ENCODE measurements at regions not wholly inside any gene's neighbourhood (a gene's known extent, or its start where the extent isn't known, plus 50 kb on each side); places are given as distances from the start of the nearest gene placed in this dataset.

GRCh38 chr6:87900160-87900698 is 147.4 kb upstream of the SPACA1 start:
- no peak for DNase-seq (ENCODE audit: low spot score in 2 of 2)
- Mint-ChIP-seq H3K36me3 (ENCODE audit: insufficient read depth) (no peaks in the 10 kb centered on the region), H3K4me3 (no peak overlapping the region), H3K27ac (ENCODE audit: low read depth) (no peak overlapping the region), H3K9me3 (no peaks in the 10 kb centered on the region), H3K4me1 (no peaks in the 10 kb centered on the region), H3K27me3 (no peaks in the 10 kb centered on the region)
- no peak for ATAC-seq (replicated peaks; ENCODE audit: extremely low read depth, poor library complexity, severe bottlenecking)

- DNase-seq (ENCODE audit: low spot score in 2 of 2) (no peak), ATAC-seq (replicated peaks; ENCODE audit: extremely low read depth, poor library complexity, severe bottlenecking) (no peak)
- Mint-ChIP-seq H3K36me3 (ENCODE audit: insufficient read depth) (no peaks in the 10 kb centered on the region), H3K27me3 (no peaks in the 10 kb centered on the region), H3K9me3 (no peaks in the 10 kb centered on the region), H3K4me3 (no peak overlapping the region), H3K27ac (ENCODE audit: low read depth) (no peak overlapping the region), H3K4me1 (no peaks in the 10 kb centered on the region)
Observed at GRCh38 chr6:87899499-87900147, 148.0 kb upstream of the SPACA1 start.

GRCh38 chr6:87897663-87898062 is 150.0 kb upstream of the SPACA1 start:
- Mint-ChIP-seq H3K9me3 (no peaks in the 10 kb centered on the region), H3K4me3 (no peak overlapping the region), H3K27ac (ENCODE audit: low read depth) (no peak overlapping the region), H3K36me3 (ENCODE audit: insufficient read depth) (no peaks in the 10 kb centered on the region), H3K27me3 (no peaks in the 10 kb centered on the region), H3K4me1 (no peaks in the 10 kb centered on the region)
- ATAC-seq (replicated peaks; ENCODE audit: extremely low read depth, poor library complexity, severe bottlenecking) (no peak), DNase-seq (ENCODE audit: low spot score in 2 of 2) (no peak)

GRCh38 chr6:87897013-87897412 is 150.6 kb upstream of the SPACA1 start:
- ATAC-seq (replicated peaks; ENCODE audit: extremely low read depth, poor library complexity, severe bottlenecking) (no peak), DNase-seq (ENCODE audit: low spot score in 2 of 2) (no peak)
- H3K4me1 Mint-ChIP-seq, result no peaks in the 10 kb centered on the region
- no peaks in the 10 kb centered on the region for H3K36me3 Mint-ChIP-seq (ENCODE audit: insufficient read depth)
- no peak overlapping the region for H3K27ac Mint-ChIP-seq (ENCODE audit: low read depth)
- H3K27me3 Mint-ChIP-seq, result no peaks in the 10 kb centered on the region
- no peak overlapping the region for H3K4me3 Mint-ChIP-seq
- no peaks in the 10 kb centered on the region for H3K9me3 Mint-ChIP-seq

- H3K9me3 Mint-ChIP-seq, result no peaks in the 10 kb centered on the region
- ATAC-seq (replicated peaks; ENCODE audit: extremely low read depth, poor library complexity, severe bottlenecking) (no peak), DNase-seq (ENCODE audit: low spot score in 2 of 2) (no peak)
- H3K4me3 Mint-ChIP-seq, result no peak overlapping the region
- no peaks in the 10 kb centered on the region for H3K36me3 Mint-ChIP-seq (ENCODE audit: insufficient read depth)
- no peak overlapping the region for H3K27ac Mint-ChIP-seq (ENCODE audit: low read depth)
- H3K4me1 Mint-ChIP-seq, result no peaks in the 10 kb centered on the region
- H3K27me3 Mint-ChIP-seq, result peaks cover 14% of the 10 kb centered on the region
Observed at GRCh38 chr6:87887266-87887665, 160.4 kb upstream of the SPACA1 start.

GRCh38 chr6:87884203-87884602 is 163.4 kb upstream of the SPACA1 start:
- H3K27me3 Mint-ChIP-seq, result peaks cover 23% of the 10 kb centered on the region
- H3K4me1 Mint-ChIP-seq, result no peaks in the 10 kb centered on the region
- H3K9me3 Mint-ChIP-seq, result no peaks in the 10 kb centered on the region
- no peak for DNase-seq (ENCODE audit: low spot score in 2 of 2)
- H3K4me3 Mint-ChIP-seq, result no peak overlapping the region
- H3K27ac Mint-ChIP-seq (ENCODE audit: low read depth), result no peak overlapping the region
- no peak for ATAC-seq (replicated peaks; ENCODE audit: extremely low read depth, poor library complexity, severe bottlenecking)
- no peaks in the 10 kb centered on the region for H3K36me3 Mint-ChIP-seq (ENCODE audit: insufficient read depth)

- H3K4me1 Mint-ChIP-seq, result no peaks in the 10 kb centered on the region
- no peak overlapping the region for H3K27ac Mint-ChIP-seq (ENCODE audit: low read depth)
- H3K4me3 Mint-ChIP-seq, result no peak overlapping the region
- H3K36me3 Mint-ChIP-seq (ENCODE audit: insufficient read depth), result no peaks in the 10 kb centered on the region
- no peaks in the 10 kb centered on the region for H3K9me3 Mint-ChIP-seq
- H3K27me3 Mint-ChIP-seq, result peaks cover 44% of the 10 kb centered on the region
- DNase-seq (ENCODE audit: low spot score in 2 of 2) (no peak), ATAC-seq (replicated peaks; ENCODE audit: extremely low read depth, poor library complexity, severe bottlenecking) (no peak)
Observed at GRCh38 chr6:87881342-87881895, 166.2 kb upstream of the SPACA1 start.

GRCh38 chr6:87879132-87879861 is 168.3 kb upstream of the SPACA1 start:
- DNase-seq (ENCODE audit: low spot score in 2 of 2) (no peak), ATAC-seq (replicated peaks; ENCODE audit: extremely low read depth, poor library complexity, severe bottlenecking) (no peak)
- H3K36me3 Mint-ChIP-seq (ENCODE audit: insufficient read depth), result no peaks in the 10 kb centered on the region
- H3K27me3 Mint-ChIP-seq, result peaks cover 65% of the 10 kb centered on the region
- no peaks in the 10 kb centered on the region for H3K9me3 Mint-ChIP-seq
- no peaks in the 10 kb centered on the region for H3K4me1 Mint-ChIP-seq
- no peak overlapping the region for H3K4me3 Mint-ChIP-seq
- H3K27ac Mint-ChIP-seq (ENCODE audit: low read depth), result no peak overlapping the region

GRCh38 chr6:87875781-87876180 is 171.9 kb upstream of the SPACA1 start:
- DNase-seq (ENCODE audit: low spot score in 2 of 2) (no peak), ATAC-seq (replicated peaks; ENCODE audit: extremely low read depth, poor library complexity, severe bottlenecking) (no peak)
- Mint-ChIP-seq H3K4me3 (no peak overlapping the region), H3K9me3 (no peaks in the 10 kb centered on the region), H3K4me1 (no peaks in the 10 kb centered on the region), H3K27ac (ENCODE audit: low read depth) (no peak overlapping the region), H3K27me3 (peaks cover 61% of the 10 kb centered on the region), H3K36me3 (ENCODE audit: insufficient read depth) (no peaks in the 10 kb centered on the region)

GRCh38 chr6:87873556-87873955 is 171.5 kb upstream of the AKIRIN2 start:
- peaks cover 52% of the 10 kb centered on the region for H3K27me3 Mint-ChIP-seq
- H3K36me3 Mint-ChIP-seq (ENCODE audit: insufficient read depth), result no peaks in the 10 kb centered on the region
- H3K27ac Mint-ChIP-seq (ENCODE audit: low read depth), result no peak overlapping the region

GRCh38 chr6:87870556-87870955 is 168.5 kb upstream of the AKIRIN2 start:
- H3K9me3 Mint-ChIP-seq, result no peaks in the 10 kb centered on the region
- no peaks in the 10 kb centered on the region for H3K36me3 Mint-ChIP-seq (ENCODE audit: insufficient read depth)
- H3K4me3 Mint-ChIP-seq, result no peak overlapping the region
- no peak for DNase-seq (ENCODE audit: low spot score in 2 of 2)
- no peak overlapping the region for H3K27ac Mint-ChIP-seq (ENCODE audit: low read depth)
- peaks cover 53% of the 10 kb centered on the region for H3K27me3 Mint-ChIP-seq
- no peak for ATAC-seq (replicated peaks; ENCODE audit: extremely low read depth, poor library complexity, severe bottlenecking)
- H3K4me1 Mint-ChIP-seq, result no peaks in the 10 kb centered on the region

More at GRCh38 chr6:87873556-87873955, 171.5 kb upstream of the AKIRIN2 start:
- DNase-seq (ENCODE audit: low spot score in 2 of 2) (no peak), ATAC-seq (replicated peaks; ENCODE audit: extremely low read depth, poor library complexity, severe bottlenecking) (no peak)
- Mint-ChIP-seq H3K4me1 (no peaks in the 10 kb centered on the region), H3K9me3 (no peaks in the 10 kb centered on the region), H3K4me3 (no peak overlapping the region)

GRCh38 chr6:87869064-87869905 is 167.3 kb upstream of the AKIRIN2 start:
- DNase-seq (ENCODE audit: low spot score in 2 of 2) (no peak), ATAC-seq (replicated peaks; ENCODE audit: extremely low read depth, poor library complexity, severe bottlenecking) (no peak)
- Mint-ChIP-seq H3K4me3 (no peak overlapping the region), H3K4me1 (no peaks in the 10 kb centered on the region), H3K9me3 (no peaks in the 10 kb centered on the region), H3K36me3 (ENCODE audit: insufficient read depth) (no peaks in the 10 kb centered on the region), H3K27ac (ENCODE audit: low read depth) (no peak overlapping the region), H3K27me3 (peaks cover 40% of the 10 kb centered on the region)

Measured in central memory CD8-positive, alpha-beta T cell (primary cell).